OCI-LY3 (cell line): ENCODE measurements at regions not wholly inside any gene's neighbourhood (a gene's known extent, or its start where the extent isn't known, plus 50 kb on each side); places are given as distances from the start of the nearest gene placed in this dataset.

Experiments used
- H2AFZ ChIP-seq: fragments of 200-600, 300-600 bp; shearing (Covaris generic); 2 replicates; pipeline ENCODE4 v1.6.0; 2014; ENCODE audit warnings: antibody characterized with exemption, low read depth, low read length
- H3K27ac ChIP-seq: fragments of 200-600, 300-600 bp; sonication (generic); 2 replicates; pipeline ENCODE4 v1.5.1; 2014; ENCODE audit warnings: mild to moderate bottlenecking, low read length, moderate library complexity, mixed read lengths
- H3K27me3 ChIP-seq: fragments of 200-600, 300-600 bp; sonication (generic); 2 replicates; pipeline ENCODE4 v1.6.1; 2014; ENCODE audit warnings: low read depth, low read length, mixed read lengths
- H3K36me3 ChIP-seq: fragments of 200-600, 300-600 bp; sonication (generic); replicated peaks from 2 replicates; pipeline ENCODE3; 2014; ENCODE audit warnings: low read depth, low read length, mixed read lengths
- H3K4me1 ChIP-seq: fragments of 300-600, 200-600 bp; sonication (generic); 2 replicates; pipeline ENCODE4 v1.6.1; 2014; ENCODE audit warnings: low read length, mixed read lengths
- H3K4me2 ChIP-seq: fragments of 200-600, 300-600 bp; sonication (generic); 2 replicates; pipeline ENCODE4 v1.6.1; 2014; ENCODE audit warnings: low read length, mixed read lengths
- H3K4me3 ChIP-seq: fragments of 300-600, 200-600 bp; sonication (generic); 2 replicates; pipeline ENCODE4 v1.5.1; 2014; ENCODE audit warnings: antibody characterized with exemption, mild to moderate bottlenecking, low read length, moderate library complexity
- H3K79me2 ChIP-seq: fragments of 300-600, 200-600 bp; shearing (Covaris generic); 2 replicates; pipeline ENCODE4 v1.6.1; 2014; ENCODE audit warnings: mild to moderate bottlenecking, low read length, mixed read lengths
- H3K9ac ChIP-seq: fragments of 300-600, 200-600 bp; shearing (Covaris generic); 2 replicates; pipeline ENCODE4 v1.6.0; 2014; ENCODE audit warnings: mild to moderate bottlenecking, low read length, moderate library complexity
- H3K9me3 ChIP-seq: fragments of 200-600, 300-600 bp; shearing (Covaris generic); 2 replicates; pipeline ENCODE4 v1.6.1; 2014; ENCODE audit warnings: low read length, mixed read lengths; ENCODE audit not compliant: insufficient read depth
- H4K20me1 ChIP-seq: fragments of 200-600, 300-600 bp; sonication (generic); 2 replicates; pipeline ENCODE4 v1.6.1; 2016; ENCODE audit warnings: low read length, mixed read lengths; ENCODE audit not compliant: insufficient read depth
- CTCF ChIP-seq: fragments of 200-600, 300-600 bp; sonication (generic); IDR thresholded peaks from 2 replicates; pipeline ENCODE4 v1.5.1; 2014; ENCODE audit warnings: antibody characterized with exemption, low read length, low read depth
- EZH2phosphoT487 ChIP-seq: fragments of 200-600 bp; shearing (Covaris generic); IDR thresholded peaks from 2 replicates; pipeline ENCODE4 v1.6.1; 2018; ENCODE audit warnings: antibody characterized with exemption, mixed run types, low read depth

GRCh38 chr4:60808726-60809485 is 391.2 kb upstream of the ADGRL3 start:
- H3K4me2 ChIP-seq: no peak overlapping the region
- no peaks in the 10 kb centered on the region for H3K9me3 ChIP-seq
- H3K27ac ChIP-seq: no peak overlapping the region
- no peaks in the 10 kb centered on the region for H3K27me3 ChIP-seq
- TF ChIP-seq EZH2phosphoT487: no peak
- no peak for TF ChIP-seq CTCF
- no peaks in the 10 kb centered on the region for H4K20me1 ChIP-seq
- no peak overlapping the region for H3K9ac ChIP-seq
- no peaks in the 10 kb centered on the region for H3K36me3 ChIP-seq
- H2AFZ ChIP-seq: no peak overlapping the region
- no peak overlapping the region for H3K4me3 ChIP-seq
- H3K4me1 ChIP-seq: no peaks in the 10 kb centered on the region
- no peaks in the 10 kb centered on the region for H3K79me2 ChIP-seq

- no peaks in the 10 kb centered on the region for H3K4me1 ChIP-seq
- H3K9me3 ChIP-seq: no peaks in the 10 kb centered on the region
- H2AFZ ChIP-seq: no peak overlapping the region
- no peak for TF ChIP-seq EZH2phosphoT487
- TF ChIP-seq CTCF: no peak
- H3K4me2 ChIP-seq: no peak overlapping the region
- no peak overlapping the region for H3K4me3 ChIP-seq
- H3K27ac ChIP-seq: no peak overlapping the region
- H3K9ac ChIP-seq: no peak overlapping the region
- no peaks in the 10 kb centered on the region for H3K27me3 ChIP-seq
- no peaks in the 10 kb centered on the region for H3K36me3 ChIP-seq
- no peaks in the 10 kb centered on the region for H3K79me2 ChIP-seq
- no peaks in the 10 kb centered on the region for H4K20me1 ChIP-seq
Observed at GRCh38 chr4:60809486-60809800, 390.7 kb upstream of the ADGRL3 start.

GRCh38 chr4:60812811-60813210 is 387.3 kb upstream of the ADGRL3 start:
- no peak overlapping the region for H3K4me2 ChIP-seq
- TF ChIP-seq CTCF (no peak), EZH2phosphoT487 (no peak)
- H3K27me3 ChIP-seq: no peaks in the 10 kb centered on the region
- H3K36me3 ChIP-seq: no peaks in the 10 kb centered on the region
- H3K4me1 ChIP-seq: no peaks in the 10 kb centered on the region
- H3K79me2 ChIP-seq: no peaks in the 10 kb centered on the region
- H2AFZ ChIP-seq: no peak overlapping the region
- no peak overlapping the region for H3K4me3 ChIP-seq
- no peaks in the 10 kb centered on the region for H3K9me3 ChIP-seq
- no peaks in the 10 kb centered on the region for H4K20me1 ChIP-seq
- H3K27ac ChIP-seq: no peak overlapping the region
- no peak overlapping the region for H3K9ac ChIP-seq

- Histone ChIP-seq H3K9ac (no peak overlapping the region), H3K4me1 (no peaks in the 10 kb centered on the region), H3K79me2 (no peaks in the 10 kb centered on the region), H2AFZ (no peak overlapping the region), H3K27ac (no peak overlapping the region), H4K20me1 (no peaks in the 10 kb centered on the region), H3K36me3 (no peaks in the 10 kb centered on the region), H3K4me3 (no peak overlapping the region), H3K4me2 (no peak overlapping the region), H3K9me3 (no peaks in the 10 kb centered on the region), H3K27me3 (no peaks in the 10 kb centered on the region)
- no peak for TF ChIP-seq CTCF
- TF ChIP-seq EZH2phosphoT487: no peak
Observed at GRCh38 chr4:60814549-60814948, 385.6 kb upstream of the ADGRL3 start.
